GM19025 (cell line): ENCODE measurements at regions not wholly inside any gene's neighbourhood (a gene's known extent, or its start where the extent isn't known, plus 50 kb on each side); places are given as distances from the start of the nearest gene placed in this dataset.

ENCODE experiments used
- ATAC-seq: cut with Tn5 transposase; IDR thresholded peaks from one replicate; pipeline ENCODE4 v1.9.1; 2021; ENCODE audit warnings: mild to moderate bottlenecking, low read depth, moderate library complexity; ENCODE audit not compliant: unreplicated experiment

DNA sequence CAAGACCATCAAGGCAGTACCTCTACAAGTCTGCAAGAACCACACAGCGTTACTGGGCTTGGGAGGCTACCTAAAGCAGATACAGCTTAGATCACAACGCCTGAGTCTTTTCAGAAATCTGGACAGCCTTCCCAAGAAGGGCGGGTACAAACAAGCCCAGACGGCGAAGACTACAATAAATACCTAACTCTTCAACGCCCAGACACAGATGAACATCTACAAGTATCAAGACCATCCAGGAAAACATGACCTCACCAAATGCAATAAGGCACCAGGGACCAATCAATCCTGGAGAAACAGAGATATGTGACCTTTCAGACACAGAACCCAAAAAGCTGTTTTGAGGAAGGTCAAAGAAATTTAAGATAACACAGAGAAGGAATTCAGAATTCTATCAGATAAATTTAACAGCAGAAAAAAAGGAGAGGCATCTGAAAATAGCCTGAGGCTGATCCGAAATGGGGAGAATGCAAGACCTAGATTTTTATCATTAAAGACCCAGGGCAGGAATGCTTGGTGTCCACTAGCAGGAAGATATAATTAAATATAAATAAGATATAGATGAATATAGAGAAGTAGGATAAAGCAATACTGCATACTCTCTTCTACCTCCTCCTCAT, 131.7 kb upstream of the COL21A1 start:
- ATAC-seq, result no peak

DNA sequence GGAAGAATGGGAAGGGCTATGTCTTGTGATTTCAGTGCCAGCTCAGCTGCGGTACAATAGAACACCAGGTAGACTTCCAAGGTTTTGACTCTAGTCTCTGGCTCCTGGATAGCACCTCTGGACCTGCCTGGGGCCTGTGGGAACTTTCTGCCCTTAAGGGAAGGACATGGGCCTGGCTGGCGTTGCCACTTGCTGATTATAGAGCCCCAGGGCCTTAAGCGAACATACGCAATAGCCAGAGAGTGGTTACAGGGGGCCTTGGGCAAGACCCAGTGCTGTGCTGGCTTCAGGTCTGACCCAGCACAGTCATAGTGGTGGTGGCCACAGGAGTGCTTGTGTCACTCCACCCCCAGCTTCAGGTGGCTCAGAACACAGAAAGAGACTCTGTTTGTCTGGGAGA, 131.1 kb upstream of the COL21A1 start:
- no peak for ATAC-seq

DNA sequence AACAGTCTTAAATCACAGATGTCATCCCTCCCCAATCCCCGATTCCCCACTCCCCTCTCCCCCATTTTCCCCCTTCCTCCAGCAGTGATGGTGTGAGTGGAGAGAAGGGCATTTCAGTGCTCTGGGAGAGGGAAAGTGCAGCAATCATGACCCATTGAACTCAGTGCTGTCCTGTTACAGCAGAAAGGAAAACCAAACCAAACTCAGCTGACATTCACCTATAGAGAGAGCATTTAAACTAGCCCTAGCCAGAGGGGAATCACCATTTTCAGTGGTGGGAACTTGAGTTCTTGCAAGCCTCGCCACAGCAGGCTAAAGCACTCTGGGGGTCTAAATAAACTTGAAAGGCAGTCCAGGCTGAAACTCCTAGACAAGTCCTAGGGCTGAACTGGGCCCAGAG, 129.9 kb upstream of the COL21A1 start:
- ATAC-seq, result no peak

DNA sequence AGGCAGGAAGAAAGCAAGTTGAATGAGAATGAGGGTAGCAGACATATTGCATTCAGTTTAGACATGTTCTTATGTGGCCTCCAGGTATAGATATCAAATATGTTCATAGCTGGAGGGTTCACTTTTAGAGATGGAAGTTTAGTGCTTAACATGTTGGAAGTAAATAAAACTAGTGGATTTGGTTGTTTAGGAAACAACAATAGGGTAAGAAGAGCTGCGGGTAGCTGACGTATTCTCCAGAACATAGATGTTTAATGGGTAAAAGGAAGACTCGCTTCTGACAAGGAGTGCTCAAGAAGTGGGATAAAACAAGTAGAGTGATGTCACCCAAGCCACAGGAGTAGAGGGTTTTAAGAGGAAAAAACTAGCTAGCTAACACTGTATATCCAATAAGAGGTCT, 128.4 kb upstream of the COL21A1 start:
- no peak for ATAC-seq

DNA sequence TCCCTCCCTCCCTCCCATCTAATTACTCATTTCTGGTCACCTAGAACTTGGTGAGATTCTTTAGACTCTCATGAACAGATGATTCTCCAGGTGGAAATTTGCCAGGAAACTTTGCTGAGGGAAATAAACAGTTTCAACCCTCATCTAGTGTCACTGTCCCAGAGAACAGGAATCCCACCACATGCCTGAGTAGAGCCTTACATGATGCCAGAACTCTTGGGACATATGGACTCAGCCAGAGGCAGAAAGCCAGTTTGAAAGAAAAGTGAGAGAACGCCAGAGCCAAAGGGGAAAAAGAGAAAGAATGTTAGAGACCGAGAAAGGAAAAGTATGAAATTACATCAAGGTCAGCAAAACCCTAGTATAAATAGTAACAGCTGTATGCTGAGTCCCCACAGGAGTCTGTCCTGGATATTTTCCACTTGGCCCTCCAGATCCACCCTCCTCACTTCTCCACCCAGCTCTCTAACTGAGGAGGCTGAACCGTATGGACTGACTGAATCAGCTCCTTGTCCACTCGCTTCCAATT, 127.5 kb upstream of the COL21A1 start:
- no peak for ATAC-seq

DNA sequence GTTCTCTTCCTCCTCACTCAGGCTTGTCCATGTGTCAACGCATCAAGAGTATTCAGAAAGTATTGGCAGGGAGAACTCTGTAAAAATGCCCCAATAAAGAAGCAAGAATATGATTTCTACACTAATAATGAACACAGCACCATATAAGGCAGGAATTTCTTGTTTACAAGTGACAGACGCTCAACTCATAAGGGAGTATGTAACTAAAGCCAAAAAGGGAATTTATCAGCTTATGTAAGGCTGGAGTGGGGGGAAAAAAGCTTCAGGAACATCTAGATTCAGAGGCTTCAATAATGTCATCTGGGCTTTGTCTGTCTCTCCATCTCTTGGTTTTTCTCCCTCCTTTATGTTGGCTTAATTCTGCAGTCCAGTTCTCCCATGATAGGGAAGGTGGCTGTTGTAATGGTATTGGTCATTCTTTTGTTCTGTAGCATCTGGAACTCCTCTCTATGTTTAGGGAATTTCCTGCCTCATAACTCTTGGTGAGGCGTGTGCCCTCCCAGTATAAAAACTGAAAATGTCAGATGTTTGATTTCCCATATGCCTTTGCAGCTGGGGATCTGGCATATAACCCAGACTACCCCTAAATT, 125.1 kb upstream of the COL21A1 start:
- ATAC-seq, result no peak

DNA sequence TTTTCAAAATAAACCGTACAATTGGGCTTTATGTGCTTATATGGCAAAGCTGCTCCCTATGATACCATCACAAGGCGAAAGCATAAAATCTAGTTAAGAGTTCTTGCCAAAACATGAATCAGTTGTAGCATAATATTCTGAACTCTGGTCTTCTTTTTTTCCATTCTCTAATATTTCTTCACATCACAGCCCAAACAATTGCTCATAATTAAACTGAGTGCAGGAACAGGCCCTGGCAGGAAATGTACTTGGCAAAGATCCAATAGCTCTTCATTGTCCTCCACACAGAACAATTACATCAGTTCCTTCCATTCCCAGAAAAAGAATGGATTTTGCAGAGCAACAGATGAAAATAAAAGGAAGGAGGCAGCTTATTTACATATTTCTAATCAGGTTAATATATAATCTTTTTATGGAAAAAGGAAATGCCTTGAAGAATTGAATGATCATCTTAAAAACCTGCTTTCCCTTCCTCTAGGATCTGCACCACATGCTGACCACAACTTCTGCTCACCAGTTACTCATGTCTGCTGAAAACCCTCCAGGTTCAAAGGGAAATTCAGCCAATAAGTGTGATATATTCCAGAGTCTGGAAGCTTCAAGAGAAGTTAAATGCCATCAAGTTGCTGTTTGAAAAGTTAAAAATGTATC, 123.3 kb upstream of the COL21A1 start:
- ATAC-seq, result peak; percentile 56

DNA sequence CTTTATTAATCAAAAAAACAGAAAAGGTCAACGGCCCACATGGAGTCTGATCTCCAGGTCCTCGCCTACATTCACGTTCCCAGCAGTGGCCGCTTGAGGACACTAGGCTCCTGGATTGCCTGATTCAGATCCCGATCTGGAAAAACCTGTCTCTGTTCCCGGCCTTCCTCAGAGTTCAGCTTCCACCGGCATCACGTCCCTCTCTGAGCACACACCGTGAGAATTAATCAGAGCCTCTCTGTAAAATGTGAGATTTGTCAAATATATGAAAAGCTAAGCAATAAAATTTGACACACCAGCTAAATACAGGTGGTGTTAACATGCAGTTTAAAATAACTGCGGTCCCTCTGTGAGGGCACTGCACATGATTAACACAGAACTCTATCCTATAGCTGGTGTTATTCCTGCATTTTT, 122.8 kb upstream of the COL21A1 start:
- no peak for ATAC-seq

DNA sequence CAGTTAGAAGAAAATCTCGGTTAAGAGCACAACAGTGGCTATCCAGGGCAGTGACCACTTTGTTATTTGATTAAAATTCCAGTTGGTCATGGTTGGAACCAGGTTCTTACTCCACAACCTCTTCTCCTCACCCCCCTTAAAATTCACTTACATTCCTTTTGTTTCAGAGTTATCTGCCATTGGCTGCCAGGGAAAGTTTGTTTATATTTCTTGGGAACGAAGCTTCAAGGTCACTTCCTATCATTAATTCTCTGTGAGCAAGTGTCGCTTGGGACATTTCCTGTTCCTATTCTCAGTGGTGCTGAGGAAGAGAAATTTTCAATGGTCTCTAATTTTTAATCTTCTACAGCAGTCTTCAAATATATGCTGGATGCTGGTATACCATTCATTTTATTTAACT, 121.1 kb upstream of the COL21A1 start:
- no peak for ATAC-seq

DNA sequence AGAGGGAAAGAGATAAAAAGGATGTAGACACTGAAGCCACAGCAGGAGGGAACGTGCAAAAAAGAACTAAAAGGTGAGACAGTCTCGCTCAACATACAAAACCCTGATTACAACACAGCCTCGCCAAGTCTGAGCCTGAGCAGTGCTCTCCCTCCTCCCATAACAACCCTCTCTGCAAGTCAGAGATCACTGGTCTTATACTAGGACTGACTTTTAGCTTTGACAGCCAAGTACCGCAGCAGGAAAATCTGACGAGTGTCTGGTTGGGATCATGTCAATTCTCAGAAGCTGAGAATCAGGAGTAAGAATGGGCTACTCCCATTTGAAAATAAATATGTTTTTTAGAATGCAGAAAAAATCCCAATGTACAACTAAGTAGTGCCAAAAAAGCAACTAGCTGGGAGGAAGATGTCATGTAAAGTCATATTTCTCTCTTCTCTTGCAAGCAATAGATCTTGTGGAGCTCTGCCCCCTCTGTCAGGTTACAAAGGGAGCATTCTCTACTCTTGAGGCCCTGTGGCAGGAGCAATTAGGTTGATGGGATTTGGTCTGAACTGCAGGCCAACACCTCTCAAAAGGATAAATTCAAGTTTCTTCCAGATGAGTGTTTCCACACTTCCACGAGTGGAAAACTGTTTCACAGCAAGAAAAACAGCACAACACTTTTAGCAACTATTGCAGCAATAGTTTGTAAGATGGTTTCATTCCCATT, 118.9 kb upstream of the COL21A1 start:
- no peak for ATAC-seq

DNA sequence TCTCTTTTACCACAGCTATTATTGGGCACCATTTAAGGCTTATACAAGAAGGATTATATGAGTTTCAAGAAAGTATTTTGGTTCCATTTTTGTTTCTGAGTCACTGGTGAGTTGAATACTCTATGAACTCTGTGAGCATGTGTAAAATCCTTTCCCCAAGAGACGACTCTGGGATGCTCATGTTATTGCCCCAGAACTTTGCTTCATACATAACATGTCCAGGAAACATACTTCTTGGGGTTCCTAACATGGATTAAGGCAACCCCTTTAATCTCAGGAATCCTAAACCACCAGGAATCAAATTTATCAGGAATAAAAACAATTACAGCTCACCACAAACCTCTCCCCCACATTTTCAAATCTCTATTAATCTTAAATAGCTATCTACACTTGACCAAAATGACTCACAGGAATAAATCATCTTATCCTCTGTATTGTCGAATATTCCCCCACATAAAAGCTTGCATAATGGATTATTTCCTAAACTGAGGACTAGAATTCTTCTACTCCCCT, 117.5 kb upstream of the COL21A1 start:
- ATAC-seq, result no peak

DNA sequence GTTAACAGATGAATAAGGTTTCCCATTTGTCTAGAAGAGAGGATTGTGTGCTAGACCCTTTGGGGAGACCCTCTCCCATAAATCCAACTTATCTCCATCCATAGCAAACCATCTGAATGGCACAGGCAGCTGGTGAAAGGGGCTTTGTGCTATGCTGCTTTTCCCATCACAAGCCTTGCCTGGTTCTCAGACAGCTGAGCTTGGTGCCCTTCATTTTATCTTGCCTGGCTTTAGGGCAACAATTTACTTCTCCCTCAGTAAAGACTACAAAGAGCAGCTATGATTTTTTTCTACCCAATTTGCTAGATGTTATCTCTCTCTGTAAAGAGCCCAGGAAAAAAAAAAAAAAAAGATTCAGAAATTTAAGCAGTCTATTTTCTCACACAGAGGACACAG, 117.0 kb upstream of the COL21A1 start:
- ATAC-seq, result no peak

DNA sequence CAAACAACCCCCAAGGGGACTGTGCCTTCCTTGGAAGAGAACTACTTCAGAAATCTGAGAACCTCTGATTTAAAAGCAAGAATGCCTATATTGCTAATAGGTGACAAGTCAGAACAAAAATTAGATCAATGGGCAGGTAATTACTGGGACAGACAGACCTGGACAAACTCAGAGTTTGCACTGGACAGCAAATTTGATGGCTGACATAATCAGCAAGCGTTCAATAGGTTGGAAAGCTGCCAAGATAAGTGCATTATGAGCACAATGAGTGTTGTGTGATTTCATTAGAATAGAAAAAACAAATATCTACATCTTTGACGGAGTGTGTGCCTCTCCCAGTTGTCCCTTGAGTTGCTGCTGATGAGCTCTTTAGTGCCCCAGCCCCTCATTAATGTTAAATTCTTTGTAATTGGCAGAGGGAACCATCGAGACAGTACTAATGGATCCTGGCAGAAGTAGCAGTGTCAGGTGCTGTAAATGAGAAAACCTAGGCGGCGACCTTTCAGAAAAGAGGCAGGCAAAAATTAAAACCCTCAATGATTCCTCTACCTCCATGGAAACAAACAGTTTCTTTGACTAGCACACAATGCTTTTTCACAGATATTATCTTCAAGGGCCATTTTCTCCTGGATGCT, 116.5 kb upstream of the COL21A1 start:
- ATAC-seq, result no peak

DNA sequence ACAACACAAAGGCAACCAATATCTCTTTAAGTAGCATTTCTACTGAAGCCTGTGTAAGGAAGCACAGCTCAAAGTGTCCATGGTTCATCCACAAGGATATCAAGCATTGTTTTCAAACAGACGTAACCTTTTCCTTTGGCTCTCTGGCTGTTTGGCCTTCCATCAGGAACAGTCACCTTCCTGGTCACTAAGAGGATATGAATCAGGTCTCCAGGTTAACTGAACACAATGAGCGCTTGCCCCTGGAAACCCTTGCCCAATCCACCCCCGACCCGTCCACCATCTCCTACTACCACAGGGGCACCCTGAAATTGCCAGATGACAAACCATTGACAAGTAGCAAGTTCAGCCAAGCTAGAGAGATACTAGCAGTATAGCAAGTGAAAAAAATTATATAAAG, 114.4 kb upstream of the COL21A1 start:
- ATAC-seq, result no peak

DNA sequence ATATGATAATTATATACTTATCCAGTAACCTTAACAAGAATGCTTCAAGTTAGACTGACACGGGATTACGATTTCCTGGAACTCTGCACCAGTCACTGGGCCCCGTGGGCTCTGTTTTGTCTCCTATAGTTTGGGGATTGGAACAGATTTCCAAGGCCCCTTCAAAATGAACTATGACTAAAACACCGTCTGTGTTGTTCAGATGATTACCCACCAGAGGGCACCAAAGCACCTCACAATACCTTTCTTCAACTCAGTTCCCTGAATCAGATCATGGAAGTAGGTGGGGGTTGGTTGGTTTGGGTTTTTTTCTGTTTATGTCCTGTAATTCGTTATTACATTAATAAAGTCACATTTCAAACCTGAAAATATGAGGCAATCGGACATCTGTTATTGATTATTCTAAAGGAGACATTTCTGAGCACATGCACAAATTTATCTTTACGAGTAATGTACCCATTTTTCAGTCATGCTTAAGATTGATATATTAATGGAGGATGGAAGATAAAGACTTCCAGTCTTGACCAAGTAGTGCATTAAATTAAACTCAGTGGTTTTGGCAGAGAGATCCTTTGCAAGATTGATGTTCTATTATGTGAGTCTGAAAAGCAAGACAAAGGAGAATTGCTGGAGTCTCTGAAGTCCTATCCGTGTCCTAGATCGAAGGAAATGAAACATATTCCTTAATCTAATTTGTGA, 112.0 kb upstream of the COL21A1 start:
- ATAC-seq, result peak; percentile 63

DNA sequence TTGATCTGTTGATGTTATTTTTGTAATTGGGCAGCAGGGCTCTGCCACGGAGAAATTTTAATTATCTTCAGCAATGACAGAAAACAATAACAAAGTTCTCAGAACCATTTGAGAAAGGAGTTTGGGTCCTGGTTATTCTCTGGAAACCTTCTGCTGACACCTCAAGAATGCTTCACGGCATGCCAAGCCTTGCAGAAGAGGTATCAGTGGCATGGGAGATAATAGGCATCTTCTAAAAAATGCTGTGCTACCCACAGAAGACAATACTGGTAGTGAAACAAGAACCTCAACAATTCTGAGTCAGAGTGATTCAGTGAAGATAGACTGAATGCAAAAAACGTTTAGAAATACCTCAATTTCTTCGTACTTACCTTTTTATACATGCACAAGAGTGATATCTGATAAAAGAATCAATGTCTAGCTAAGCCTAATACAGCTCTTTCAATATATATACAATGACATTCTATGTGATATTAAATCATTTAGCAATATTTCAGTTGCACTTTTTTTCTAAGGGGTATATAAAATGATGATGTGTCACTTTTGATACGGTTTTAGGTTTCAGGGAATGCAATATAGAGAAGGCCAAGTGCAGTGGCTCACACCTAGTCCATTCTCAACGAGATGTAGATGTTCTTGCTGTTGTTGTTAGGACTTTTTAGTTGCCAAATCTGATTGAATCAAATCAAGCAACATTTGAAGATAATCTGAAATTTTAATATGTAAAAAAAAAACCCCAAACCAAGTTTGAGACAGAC, 110.4 kb upstream of the COL21A1 start:
- no peak for ATAC-seq

DNA sequence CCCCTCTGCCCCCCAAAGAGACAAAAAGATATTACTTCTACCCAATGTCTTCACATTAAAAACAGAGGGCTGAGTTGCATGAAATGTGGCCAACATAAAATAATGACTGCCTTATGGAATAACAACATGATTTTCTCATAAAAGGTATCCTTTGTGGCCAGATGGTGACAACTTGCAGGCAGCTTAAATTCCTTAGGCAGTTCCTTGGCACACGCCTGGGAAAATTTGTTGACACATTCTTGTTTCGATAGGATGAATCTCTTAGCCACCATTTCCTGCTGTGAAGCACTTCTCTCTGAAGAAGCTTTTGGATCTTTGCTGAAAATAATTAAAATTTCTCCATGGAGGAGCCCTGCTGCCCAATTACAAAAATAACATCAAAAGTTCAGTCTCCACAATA, 109.0 kb upstream of the COL21A1 start:
- ATAC-seq, result no peak

DNA sequence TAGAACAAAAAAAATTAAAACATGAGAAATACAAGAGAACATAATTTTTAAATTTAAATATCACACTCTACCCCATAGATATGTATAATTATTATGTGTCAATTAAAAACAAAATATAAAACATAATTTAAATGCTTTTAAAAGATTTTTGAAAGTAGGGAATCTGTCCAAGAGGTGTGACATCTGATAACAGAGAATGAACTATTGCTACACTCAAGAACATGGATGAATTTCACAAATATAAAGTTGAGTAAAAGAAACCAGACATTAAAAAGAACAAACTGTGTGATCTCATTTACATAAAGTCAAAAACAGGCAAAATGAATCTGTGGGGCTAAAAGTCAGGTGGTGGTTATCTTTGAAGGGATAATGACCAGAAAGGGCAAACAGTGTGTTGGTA, 106.5 kb upstream of the COL21A1 start:
- ATAC-seq, result no peak

DNA sequence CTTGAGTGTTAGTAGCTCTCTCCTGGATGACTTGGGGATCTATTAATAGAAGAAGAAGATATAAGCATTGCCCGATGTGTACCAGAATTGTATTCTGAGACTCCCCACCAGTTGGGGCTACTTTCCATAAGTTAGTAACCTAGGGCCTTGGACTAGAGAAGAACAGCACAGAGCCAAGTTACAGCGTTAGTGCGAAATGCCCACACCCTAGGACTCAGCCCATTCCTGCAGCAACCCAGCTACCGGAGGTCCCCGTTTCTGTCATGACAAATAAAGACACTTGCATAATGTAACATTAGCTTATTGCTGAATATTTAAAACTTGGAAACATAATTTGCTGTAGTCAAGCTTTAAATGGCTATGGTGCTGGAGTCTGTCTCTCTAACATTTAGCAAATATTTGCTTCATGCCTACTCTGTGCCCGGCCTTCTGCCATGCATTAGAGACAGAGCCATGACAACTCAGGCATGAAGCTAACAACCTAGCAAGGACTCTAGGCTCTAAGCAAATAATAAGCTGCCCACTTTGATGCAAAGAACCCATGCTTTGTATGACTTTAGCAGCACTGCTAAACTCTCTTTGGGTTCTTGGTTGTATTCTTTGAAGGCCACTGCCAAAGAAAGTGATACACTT, 103.4 kb upstream of the COL21A1 start:
- ATAC-seq, result no peak
